ENCODE measurements at regions not wholly inside any gene's neighbourhood (a gene's known extent, or its start where the extent isn't known, plus 50 kb on each side); places are given as distances from the start of the nearest gene placed in this dataset.

- no peak for DNase-seq
- TF ChIP-seq POLR2A (IDR thresholded peaks at IDR 0.05; ENCODE audit: low read length) (no peak), GATA1 (IDR thresholded peaks at IDR 0.05; ENCODE audit: low read depth, low read length) (no peak)
These were observed 53.3 kb upstream of the ATP10B start for GRCh38 chr5:160905285-160905684.

GRCh38 chr5:160904591-160904990 is 52.6 kb upstream of the ATP10B start:
- no peak for DNase-seq
- no peak for TF ChIP-seq POLR2A (IDR thresholded peaks at IDR 0.05; ENCODE audit: low read length)
- no peak for TF ChIP-seq GATA1 (IDR thresholded peaks at IDR 0.05; ENCODE audit: low read depth, low read length)

GRCh38 chr5:160903551-160903950 is 51.5 kb upstream of the ATP10B start:
- TF ChIP-seq GATA1 (IDR thresholded peaks at IDR 0.05; ENCODE audit: low read depth, low read length), result no peak
- TF ChIP-seq POLR2A (IDR thresholded peaks at IDR 0.05; ENCODE audit: low read length), result no peak

GRCh38 chr5:160903076-160903475 is 51.1 kb upstream of the ATP10B start:
- TF ChIP-seq GATA1 (IDR thresholded peaks at IDR 0.05; ENCODE audit: low read depth, low read length) (no peak), POLR2A (IDR thresholded peaks at IDR 0.05; ENCODE audit: low read length) (no peak)
- DNase-seq, result no peak

More at GRCh38 chr5:160903551-160903950, 51.5 kb upstream of the ATP10B start:
- DNase-seq, result no peak

All from erythroblast (primary cell).